Glomerular endothelial cell (primary cell): ENCODE measurements at regions not wholly inside any gene's neighbourhood (a gene's known extent, or its start where the extent isn't known, plus 50 kb on each side); places are given as distances from the start of the nearest gene placed in this dataset.

Experiments used
- DNase-seq: peaks from one replicate; pipeline ENCODE4 v3.0.0-alpha.2; 2011; ENCODE audit warnings: low read depth, low spot score; ENCODE audit errors: extremely low read depth

- no peak for DNase-seq
Observed at GRCh38 chr7:110591341-110591740, 499.6 kb upstream of the LRRN3 start.

- DNase-seq = no peak
Observed at GRCh38 chr7:110592557-110592956, 498.4 kb upstream of the LRRN3 start.

GRCh38 chr7:110593355-110593754 is 497.6 kb upstream of the LRRN3 start:
- DNase-seq = no peak

GRCh38 chr7:110595694-110596093 is 495.2 kb upstream of the LRRN3 start:
- DNase-seq = no peak

GRCh38 chr7:110600956-110601355 is 490.0 kb upstream of the LRRN3 start:
- no peak for DNase-seq

GRCh38 chr7:110601710-110602109 is 489.2 kb upstream of the LRRN3 start:
- DNase-seq = no peak

- DNase-seq = no peak
Observed at GRCh38 chr7:110604206-110604605, 486.7 kb upstream of the LRRN3 start.

- no peak for DNase-seq
Observed at GRCh38 chr7:110604885-110605284, 486.0 kb upstream of the LRRN3 start.

- no peak for DNase-seq
Observed at GRCh38 chr7:110607050-110607857, 483.7 kb upstream of the LRRN3 start.

GRCh38 chr7:110609336-110609735 is 481.6 kb upstream of the LRRN3 start:
- no peak for DNase-seq

GRCh38 chr7:110612680-110613079 is 478.2 kb upstream of the LRRN3 start:
- DNase-seq = no peak
